HepG2 (cell line): ENCODE measurements at regions not wholly inside any gene's neighbourhood (a gene's known extent, or its start where the extent isn't known, plus 50 kb on each side); places are given as distances from the start of the nearest gene placed in this dataset.

Source experiments
- ATAC-seq: fragments of 200-7000 bp; cut with Tn5 transposase; 3 replicates; pipeline ENCODE4 v1.9.1; 2020; ENCODE audit warnings: mild to moderate bottlenecking, moderate library complexity
- BruUV-seq: library from RNA; stranded (reverse); fragments of 400-500 nt; replicated peaks from 2 replicates; lab custom pipeline; 2021; lab: Mats Ljungman, UMichigan
- CTCF ChIA-PET: fragments of 300-600 bp; formaldehyde crosslinking; extraction: SDS; loops from one replicate; lab custom pipeline; 2021; ENCODE audit warnings: low total read pairs, inconsistent platforms, low intra/inter-chr PET ratio; lab: Yijun Ruan, JAX
- POLR2A ChIA-PET: fragments of 350-600 bp; sonication (Branson Sonifier 250); formaldehyde crosslinking; loops from one replicate; lab custom pipeline; 2020; ENCODE audit warnings: antibody characterized with exemption, inconsistent platforms; lab: Yijun Ruan, JAX
- DNase-seq: peaks from one replicate; pipeline ENCODE4 v3.0.0-alpha.2; 2015; ENCODE audit warnings: low spot score
- FAIRE-seq: peaks from 3 replicates; lab custom pipeline; 2011; peaks lifted over from hg19 to GRCh38; lab: Jason Lieb, UNC
- H2AFZ ChIP-seq: one replicate; pipeline ENCODE4 v1.6.1; 2011; ENCODE audit warnings: low read length, inconsistent platforms
- H3K27ac ChIP-seq: fragments of 300-600 bp; 3 replicates; pipeline ENCODE4 v1.8.0; 2011; ENCODE audit warnings: mixed run types, mild to moderate bottlenecking, mixed read lengths, low read length, inconsistent platforms; ENCODE audit not compliant: insufficient read depth; ENCODE audit errors: extremely low read length
- H3K27me3 ChIP-seq, 2 experiments: fragments of 200-600 bp in 1 of 2; 2 replicates in 1 of 2; 3 replicates in 1 of 2; pipeline versions ENCODE4 v1.6.0 to v1.8.0; 2011; ENCODE audit warnings: low read length in 2 of 2, mild to moderate bottlenecking in 2 of 2, moderate library complexity in 2 of 2, inconsistent platforms in 1 of 2; ENCODE audit not compliant: insufficient read depth in 2 of 2, control insufficient read depth in 1 of 2
- H3K36me3 ChIP-seq, 2 experiments: fragments of 200-600 bp in 1 of 2; replicated peaks in 1 of 2; 2 replicates in 1 of 2; 3 replicates in 1 of 2; pipeline versions ENCODE4 v1.5.1 to v1.8.0; 2011; ENCODE audit warnings: low read length in 2 of 2, inconsistent platforms in 1 of 2; ENCODE audit not compliant: insufficient read depth in 2 of 2, control insufficient read depth in 1 of 2
- H3K4me1 ChIP-seq: 2 replicates; pipeline ENCODE4 v1.5.1; 2012; ENCODE audit warnings: low read length, inconsistent platforms; ENCODE audit not compliant: insufficient read depth
- H3K4me2 ChIP-seq: 2 replicates; pipeline ENCODE4 v1.6.0; 2011; ENCODE audit warnings: low read depth, low read length, inconsistent platforms
- H3K4me3 ChIP-seq, 3 experiments: fragments of 200-600 bp in 1 of 3; sonication (generic), shearing (Covaris generic) in 1 of 3; replicated peaks in 1 of 3; 2 replicates each; pipeline ENCODE4 v1.5.1; 2011 to 2016; ENCODE audit warnings: low read length in 3 of 3, inconsistent platforms in 2 of 3, low read depth in 2 of 3, mild to moderate bottlenecking in 2 of 3, control low read depth in 1 of 3, mixed read lengths in 1 of 3; ENCODE audit not compliant: insufficient read depth in 1 of 3
- H3K79me2 ChIP-seq: one replicate; pipeline ENCODE4 v1.6.1; 2011; ENCODE audit warnings: low read length, inconsistent platforms; ENCODE audit not compliant: insufficient read depth
- H3K9ac ChIP-seq: 2 replicates; pipeline ENCODE4 v1.6.0; 2011; ENCODE audit warnings: mild to moderate bottlenecking, low read depth, low read length, inconsistent platforms; ENCODE audit not compliant: insufficient read depth
- H3K9me3 ChIP-seq: 2 replicates; pipeline ENCODE4 v1.5.1; 2012; ENCODE audit warnings: mild to moderate bottlenecking, low read length
- H4K20me1 ChIP-seq: 2 replicates; pipeline ENCODE4 v1.6.0; 2011; ENCODE audit warnings: inconsistent platforms, mild to moderate bottlenecking, low read length, moderate library complexity; ENCODE audit not compliant: insufficient read depth
- BCL3 ChIP-seq: sonication (generic); formaldehyde crosslinking; IDR thresholded peaks from 2 replicates; pipeline ENCODE4 v1.5.1; 2020; ENCODE audit warnings: mild to moderate bottlenecking, missing genetic modification reagents, moderate library complexity
- ELF1 ChIP-seq: sonication (generic); formaldehyde crosslinking; IDR thresholded peaks from 2 replicates; pipeline ENCODE4 v1.4.0; 2020; ENCODE audit warnings: missing genetic modification reagents
- GFI1 ChIP-seq: sonication (generic); formaldehyde crosslinking; IDR thresholded peaks from 2 replicates; pipeline ENCODE4 v1.5.0; 2020; ENCODE audit warnings: missing genetic modification reagents, mild to moderate bottlenecking, borderline replicate concordance
- NFATC3 ChIP-seq: sonication (generic); formaldehyde crosslinking; IDR thresholded peaks from 2 replicates; pipeline ENCODE4 v1.5.1; 2020; ENCODE audit warnings: mild to moderate bottlenecking, missing genetic modification reagents
- SP2 ChIP-seq: sonication (generic); formaldehyde crosslinking; IDR thresholded peaks from 2 replicates; pipeline ENCODE4 v1.5.1; 2020; ENCODE audit warnings: mild to moderate bottlenecking, missing genetic modification reagents
- ZNF225 ChIP-seq: sonication (generic); formaldehyde crosslinking; IDR thresholded peaks from 2 replicates; pipeline ENCODE4 v1.4.0; 2020; ENCODE audit warnings: mild to moderate bottlenecking, missing genetic modification reagents
- ZNF260 ChIP-seq: sonication (generic); formaldehyde crosslinking; IDR thresholded peaks from 2 replicates; pipeline ENCODE4 v1.4.0; 2020; ENCODE audit warnings: missing genetic modification reagents, low read depth, mild to moderate bottlenecking, borderline replicate concordance
- ZNF335 ChIP-seq: sonication (generic); formaldehyde crosslinking; IDR thresholded peaks from 2 replicates; pipeline ENCODE4 v1.4.0; 2020; ENCODE audit warnings: missing genetic modification reagents
- ZNF710 ChIP-seq: sonication (generic); formaldehyde crosslinking; IDR thresholded peaks from 2 replicates; pipeline ENCODE4 v1.5.0; 2020; ENCODE audit warnings: mild to moderate bottlenecking, missing genetic modification reagents, borderline replicate concordance
- ZNF747 ChIP-seq: sonication (generic); formaldehyde crosslinking; IDR thresholded peaks from 2 replicates; pipeline ENCODE4 v1.8.1; 2023; ENCODE audit warnings: missing genetic modification reagents, mild to moderate bottlenecking, borderline replicate concordance
- WGBS: methylation state at CpG from one replicate; pipeline ENCODE4 v1.1.6; 2017; ENCODE audit warnings: low lambda C conversion rate; 5-methylcytosine and 5-hydroxymethylcytosine counted together
- in situ Hi-C: cut with HindIII; loops from 2 replicates; pipeline ENCODE4 v1.10.0; 2017; ENCODE audit warnings: low pct_unique_long_range_greater_than_20kb; ENCODE audit not compliant: extremely low pct_ligation_motif_present
- intact Hi-C: fragments of 100-400 bp; cut with micrococcal nuclease; formaldehyde crosslinking; loops from one replicate; pipeline ENCODE4 v1.10.0; 2022; ENCODE audit not compliant: unreplicated experiment

GRCh38 chr4:33780952-33781791 is 2463.1 kb downstream of the ARAP2 start (continued):
- TF ChIP-seq ZNF710: no peak
- no peak for TF ChIP-seq GFI1 (CRISPR knock-in tag)
- TF ChIP-seq ZNF260: no peak
- no peak for TF ChIP-seq ZNF335 (CRISPR knock-in tag)
- no peak for TF ChIP-seq ZNF747 (CRISPR knock-in tag)
- no peak for TF ChIP-seq ZNF225 (CRISPR knock-in tag)
- TF ChIP-seq NFATC3: no peak
- no peak for TF ChIP-seq BCL3

GRCh38 chr4:33785843-33786242 is 2458.5 kb downstream of the ARAP2 start:
- H3K4me2 ChIP-seq: no peak overlapping the region
- H3K9me3 ChIP-seq: peaks cover 32% of the 10 kb centered on the region
- DNase-seq (no peak), ATAC-seq (no peak), FAIRE-seq (no peak)
- H2AFZ ChIP-seq: no peak overlapping the region
- intact Hi-C loops (no loop called here), in situ Hi-C loops (no loop called here)
- BruUV-seq: no TSS peak
- no peaks in the 10 kb centered on the region; a peak in 1 of 5 replicates for H3K27me3 ChIP-seq
- TF ChIP-seq ELF1 (CRISPR knock-in tag) (no peak), SP2 (CRISPR knock-in tag) (no peak)
- no peaks in the 10 kb centered on the region for H4K20me1 ChIP-seq
- no peak overlapping the region for H3K4me3 ChIP-seq
- POLR2A ChIA-PET: no interaction called here
- no peak overlapping the region for H3K9ac ChIP-seq
- 1% methylated on average over 2 of the region's 2 CpGs for WGBS
- no peaks in the 10 kb centered on the region for H3K36me3 ChIP-seq
- no peaks in the 10 kb centered on the region for H3K79me2 ChIP-seq
- H3K4me1 ChIP-seq: no peaks in the 10 kb centered on the region
- H3K27ac ChIP-seq: no peak overlapping the region
- CTCF ChIA-PET: no interaction called here
